ENCODE measurements at regions not wholly inside any gene's neighbourhood (a gene's known extent, or its start where the extent isn't known, plus 50 kb on each side); places are given as distances from the start of the nearest gene placed in this dataset.

DNA sequence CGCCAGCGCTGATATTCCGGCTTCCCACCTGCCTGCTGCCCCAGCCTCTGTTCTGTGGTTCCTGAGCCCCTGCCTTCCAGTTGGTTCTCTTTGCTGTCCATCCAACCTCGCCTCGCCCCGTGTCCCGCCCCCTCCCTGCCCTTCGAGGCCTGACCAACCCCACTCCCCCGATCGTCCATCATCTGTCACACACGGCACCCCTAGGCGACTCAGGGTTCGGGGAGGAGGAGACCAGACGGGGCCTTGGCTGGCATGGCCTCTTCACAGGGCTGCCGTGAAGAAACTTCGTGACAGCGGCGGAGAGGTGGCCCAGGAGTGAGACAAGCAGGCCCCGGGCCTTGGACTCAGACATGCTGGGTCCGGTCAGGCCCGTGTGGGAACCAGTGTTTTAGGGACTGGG lies 226.1 kb downstream of the QKI start:
- TF ChIP-seq, protein P1, sequence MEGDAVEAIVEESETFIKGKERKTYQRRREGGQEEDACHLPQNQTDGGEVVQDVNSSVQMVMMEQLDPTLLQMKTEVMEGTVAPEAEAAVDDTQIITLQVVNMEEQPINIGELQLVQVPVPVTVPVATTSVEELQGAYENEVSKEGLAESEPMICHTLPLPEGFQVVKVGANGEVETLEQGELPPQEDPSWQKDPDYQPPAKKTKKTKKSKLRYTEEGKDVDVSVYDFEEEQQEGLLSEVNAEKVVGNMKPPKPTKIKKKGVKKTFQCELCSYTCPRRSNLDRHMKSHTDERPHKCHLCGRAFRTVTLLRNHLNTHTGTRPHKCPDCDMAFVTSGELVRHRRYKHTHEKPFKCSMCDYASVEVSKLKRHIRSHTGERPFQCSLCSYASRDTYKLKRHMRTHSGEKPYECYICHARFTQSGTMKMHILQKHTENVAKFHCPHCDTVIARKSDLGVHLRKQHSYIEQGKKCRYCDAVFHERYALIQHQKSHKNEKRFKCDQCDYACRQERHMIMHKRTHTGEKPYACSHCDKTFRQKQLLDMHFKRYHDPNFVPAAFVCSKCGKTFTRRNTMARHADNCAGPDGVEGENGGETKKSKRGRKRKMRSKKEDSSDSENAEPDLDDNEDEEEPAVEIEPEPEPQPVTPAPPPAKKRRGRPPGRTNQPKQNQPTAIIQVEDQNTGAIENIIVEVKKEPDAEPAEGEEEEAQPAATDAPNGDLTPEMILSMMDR (IDR thresholded peaks at IDR 0.05; ENCODE audit: insufficient read depth, low read length, poor library complexity, severe bottlenecking): no peak
- TF ChIP-seq EZH2phosphoT487 (conservative IDR thresholded peaks at IDR 0.05; ENCODE audit: low read length): no peak
